Nephron progenitor cell (in vitro differentiated cells): ENCODE measurements at regions not wholly inside any gene's neighbourhood (a gene's known extent, or its start where the extent isn't known, plus 50 kb on each side); places are given as distances from the start of the nearest gene placed in this dataset.

Source experiments
- DNase-seq: peaks from one replicate; pipeline ENCODE4 v3.0.0; 2021
- H3K27ac Mint-ChIP-seq: 2 replicates; pipeline ENCODE4 v1.8.0; 2021; ENCODE audit warnings: mild to moderate bottlenecking, moderate library complexity, mixed read lengths
- H3K27me3 Mint-ChIP-seq: 2 replicates; pipeline ENCODE4 v1.8.0; 2021; ENCODE audit warnings: mild to moderate bottlenecking, low read depth, mixed read lengths; ENCODE audit not compliant: poor library complexity
- H3K36me3 Mint-ChIP-seq: 2 replicates; pipeline ENCODE4 v1.8.0; 2021; ENCODE audit warnings: low read depth, mixed read lengths
- H3K4me1 Mint-ChIP-seq: 2 replicates; pipeline ENCODE4 v1.8.0; 2021; ENCODE audit warnings: mixed read lengths
- H3K4me3 Mint-ChIP-seq: 2 replicates; pipeline ENCODE4 v1.8.0; 2021; ENCODE audit warnings: mild to moderate bottlenecking, moderate library complexity, mixed read lengths
- H3K9me3 Mint-ChIP-seq: 2 replicates; pipeline ENCODE4 v1.8.0; 2021; ENCODE audit warnings: mild to moderate bottlenecking, moderate library complexity, mixed read lengths
- CTCF ChIP-seq: fragments of 200-600 bp; sonication (generic); IDR thresholded peaks from 2 replicates; pipeline ENCODE4 v1.5.0; 2021; ENCODE audit warnings: antibody characterized with exemption

GRCh38 chr21:35974775-35975174, 85.6 kb downstream of the SETD4 start:
- no peak for DNase-seq
- H3K4me3 Mint-ChIP-seq: no peak overlapping the region
- H3K4me1 Mint-ChIP-seq: no peaks in the 10 kb centered on the region
- H3K9me3 Mint-ChIP-seq: peaks cover 15% of the 10 kb centered on the region
- no peaks in the 10 kb centered on the region for H3K36me3 Mint-ChIP-seq
- no peak for TF ChIP-seq CTCF
- H3K27ac Mint-ChIP-seq: no peak overlapping the region
- H3K27me3 Mint-ChIP-seq: peaks cover 15% of the 10 kb centered on the region

GRCh38 chr21:35971824-35972223, 88.5 kb downstream of the SETD4 start:
- Mint-ChIP-seq H3K36me3 (no peaks in the 10 kb centered on the region), H3K27ac (no peak overlapping the region), H3K4me1 (no peaks in the 10 kb centered on the region), H3K27me3 (peaks cover 9% of the 10 kb centered on the region), H3K9me3 (no peaks in the 10 kb centered on the region), H3K4me3 (no peak overlapping the region)
- no peak for DNase-seq
- no peak for TF ChIP-seq CTCF

GRCh38 chr21:35969281-35969680, 91.0 kb downstream of the SETD4 start:
- Mint-ChIP-seq H3K4me3 (no peak overlapping the region), H3K9me3 (no peaks in the 10 kb centered on the region), H3K4me1 (no peaks in the 10 kb centered on the region), H3K36me3 (no peaks in the 10 kb centered on the region), H3K27ac (no peak overlapping the region), H3K27me3 (peaks cover 4% of the 10 kb centered on the region)
- TF ChIP-seq CTCF: no peak
- DNase-seq: no peak

GRCh38 chr21:35968564-35968963, 91.8 kb downstream of the SETD4 start:
- no peak overlapping the region for H3K27ac Mint-ChIP-seq
- no peak overlapping the region for H3K4me3 Mint-ChIP-seq
- no peaks in the 10 kb centered on the region for H3K4me1 Mint-ChIP-seq
- H3K27me3 Mint-ChIP-seq: peaks cover 11% of the 10 kb centered on the region
- DNase-seq: no peak
- no peak for TF ChIP-seq CTCF
- no peaks in the 10 kb centered on the region for H3K36me3 Mint-ChIP-seq
- H3K9me3 Mint-ChIP-seq: no peaks in the 10 kb centered on the region

GRCh38 chr21:35965699-35966098, 94.6 kb downstream of the SETD4 start:
- no peaks in the 10 kb centered on the region for H3K36me3 Mint-ChIP-seq
- H3K27me3 Mint-ChIP-seq: peaks cover 12% of the 10 kb centered on the region
- no peak overlapping the region for H3K4me3 Mint-ChIP-seq
- no peak for DNase-seq
- TF ChIP-seq CTCF: no peak
- no peaks in the 10 kb centered on the region for H3K4me1 Mint-ChIP-seq
- H3K9me3 Mint-ChIP-seq: no peaks in the 10 kb centered on the region
- no peak overlapping the region for H3K27ac Mint-ChIP-seq

GRCh38 chr21:35963920-35964451, 96.3 kb downstream of the SETD4 start:
- no peaks in the 10 kb centered on the region for H3K36me3 Mint-ChIP-seq
- no peak for TF ChIP-seq CTCF
- H3K4me3 Mint-ChIP-seq: no peak overlapping the region
- no peaks in the 10 kb centered on the region for H3K9me3 Mint-ChIP-seq
- H3K27ac Mint-ChIP-seq: no peak overlapping the region
- H3K4me1 Mint-ChIP-seq: peaks cover 2% of the 10 kb centered on the region
- peaks cover 12% of the 10 kb centered on the region for H3K27me3 Mint-ChIP-seq
- DNase-seq: no peak
